HCT116 (cell line): ENCODE measurements at regions not wholly inside any gene's neighbourhood (a gene's known extent, or its start where the extent isn't known, plus 50 kb on each side); places are given as distances from the start of the nearest gene placed in this dataset.

Experiments
- ATAC-seq: fragments of 200-7000 bp; cut with Tn5 transposase; 2 replicates; pipeline ENCODE4 v1.9.1; 2020; ENCODE audit warnings: mild to moderate bottlenecking, moderate library complexity
- BruUV-seq: library from RNA; stranded (reverse); fragments of 400-500 nt; replicated peaks from 2 replicates; lab custom pipeline; 2021; lab: Mats Ljungman, UMichigan
- CTCF ChIA-PET: fragments of 300-600 bp; sonication (Branson Sonifier 250); formaldehyde crosslinking; loops from one replicate; lab custom pipeline; 2021; ENCODE audit warnings: antibody characterized with exemption; lab: Charles Lee
- POLR2A ChIA-PET: fragments of 300-600, 350-600 bp; sonication (Branson Sonifier 250); formaldehyde crosslinking; loops from one replicate; lab custom pipeline; 2021; ENCODE audit warnings: antibody characterized with exemption; lab: Charles Lee
- RAD21 ChIA-PET, 2 experiments: fragments of 300-600 bp; sonication (Branson Sonifier 250); formaldehyde crosslinking; loops; one replicate each; lab custom pipeline; 2023; ENCODE audit warnings: low total read pairs in 2 of 2; ENCODE audit not compliant: uncharacterized antibody in 2 of 2, unreplicated experiment in 2 of 2, low non-redundant PET in 1 of 2; lab: Charles Lee
- DNase-seq: peaks from one replicate; pipeline ENCODE4 v3.0.0-alpha.2; 2010; ENCODE audit warnings: low read depth, low spot score
- H2AFZ ChIP-seq: fragments of 200-600 bp; shearing (Covaris generic), sonication (generic); 2 replicates; pipeline ENCODE4 v1.6.1; 2017; ENCODE audit warnings: low read depth, mixed run types, mixed read lengths, antibody characterized with exemption, low read length; ENCODE audit not compliant: poor library complexity, severe bottlenecking
- H3K27ac ChIP-seq: 2 replicates; pipeline ENCODE4 v1.5.1; 2012; ENCODE audit warnings: low read depth, low read length
- H3K27me3 ChIP-seq: fragments of 200-600 bp; sonication (generic); 2 replicates; pipeline ENCODE4 v1.6.1; 2016; ENCODE audit warnings: mixed run types, low read length, mixed read lengths; ENCODE audit not compliant: insufficient read depth
- H3K36me3 ChIP-seq, 2 experiments: fragments of 200-500 bp in 1 of 2; fragments of 200-600 bp in 1 of 2; sonication (Bioruptor generic) in 1 of 2; sonication (generic) in 1 of 2; 2 replicates each; pipeline versions ENCODE4 v1.5.1 to v1.6.1; 2014 to 2016; ENCODE audit warnings: low read length in 2 of 2, inconsistent platforms in 1 of 2, mixed read lengths in 1 of 2, mixed run types in 1 of 2; ENCODE audit not compliant: insufficient read depth in 2 of 2, control insufficient read depth in 1 of 2
- H3K4me1 ChIP-seq, 2 experiments: fragments of 200-600 bp in 1 of 2; sonication (generic) in 1 of 2; 2 replicates each; pipeline versions ENCODE4 v1.5.1 to v1.6.1; 2012 to 2017; ENCODE audit warnings: low read length in 2 of 2, inconsistent platforms in 1 of 2, mild to moderate bottlenecking in 1 of 2, mixed read lengths in 1 of 2, mixed run types in 1 of 2, moderate library complexity in 1 of 2; ENCODE audit not compliant: insufficient read depth in 2 of 2, control insufficient read depth in 1 of 2
- H3K4me2 ChIP-seq: fragments of 200-600 bp; sonication (generic); 2 replicates; pipeline ENCODE4 v1.6.1; 2017; ENCODE audit warnings: mixed run types, low read length, mixed read lengths
- H3K4me3 ChIP-seq, 2 experiments: fragments of 200-600 bp in 1 of 2; sonication (generic) in 1 of 2; replicated peaks in 1 of 2; 2 replicates each; pipeline ENCODE4 v1.5.1; 2011 to 2016; ENCODE audit warnings: low read length in 2 of 2, control low read depth in 1 of 2, low read depth in 1 of 2, mild to moderate bottlenecking in 1 of 2, mixed read lengths in 1 of 2, mixed run types in 1 of 2
- H3K79me2 ChIP-seq: fragments of 200-600 bp; sonication (generic); 2 replicates; pipeline ENCODE4 v1.6.1; 2017; ENCODE audit warnings: mild to moderate bottlenecking, mixed run types, low read length, moderate library complexity, mixed read lengths; ENCODE audit not compliant: insufficient read depth
- H3K9ac ChIP-seq: fragments of 200-600 bp; sonication (generic); 2 replicates; pipeline ENCODE4 v1.6.1; 2016; ENCODE audit warnings: low read length, mixed read lengths
- H3K9me2 ChIP-seq: fragments of 200-600 bp; sonication (generic), shearing (Covaris generic); 2 replicates; pipeline ENCODE4 v1.6.1; 2017; ENCODE audit warnings: mixed run types, mild to moderate bottlenecking, moderate library complexity; ENCODE audit not compliant: insufficient read depth
- H3K9me3 ChIP-seq, 2 experiments: fragments of 200-500 bp in 1 of 2; fragments of 200-600 bp in 1 of 2; sonication (Bioruptor generic) in 1 of 2; sonication (generic) in 1 of 2; 2 replicates each; pipeline ENCODE4 v1.6.1; 2014 to 2017; ENCODE audit warnings: low read length in 2 of 2, mixed read lengths in 2 of 2, inconsistent platforms in 1 of 2, low read depth in 1 of 2, mild to moderate bottlenecking in 1 of 2, mixed run types in 1 of 2, moderate library complexity in 1 of 2; ENCODE audit not compliant: control insufficient read depth in 1 of 2, insufficient read depth in 1 of 2
- H4K20me1 ChIP-seq: fragments of 200-600 bp; sonication (generic), shearing (Covaris generic); 2 replicates; pipeline ENCODE4 v1.6.1; 2017; ENCODE audit warnings: mixed run types, mild to moderate bottlenecking, moderate library complexity; ENCODE audit not compliant: insufficient read depth
- ATF3 ChIP-seq: IDR thresholded peaks from 2 replicates; pipeline ENCODE4 v1.6.1; 2012
- CBX3 ChIP-seq: IDR thresholded peaks from 2 replicates; pipeline ENCODE4 v1.6.1; 2012; ENCODE audit warnings: low read depth
- CTCF ChIP-seq, 3 experiments: fragments of 200-600 bp in 1 of 3; sonication (generic) in 1 of 3; IDR thresholded peaks in 2 of 3; conservative IDR thresholded peaks in 1 of 3; 2 replicates each; pipeline ENCODE4 v1.5.1; 2012 to 2017; ENCODE audit warnings: low read depth in 2 of 3, low read length in 2 of 3, antibody characterized with exemption in 1 of 3, borderline replicate concordance in 1 of 3, control low read depth in 1 of 3, mild to moderate bottlenecking in 1 of 3, mixed read lengths in 1 of 3, mixed run types in 1 of 3, moderate library complexity in 1 of 3; ENCODE audit not compliant: insufficient read depth in 1 of 3
- EGR1 ChIP-seq: IDR thresholded peaks from 2 replicates; pipeline ENCODE4 v1.6.1; 2012; ENCODE audit warnings: low read depth
- ELF1 ChIP-seq: IDR thresholded peaks from 2 replicates; pipeline ENCODE4 v1.6.1; 2012; ENCODE audit warnings: low read depth, borderline replicate concordance
- EZH2phosphoT487 ChIP-seq: fragments of 200-600 bp; IDR thresholded peaks from 2 replicates; pipeline ENCODE4 v1.6.1; 2018; ENCODE audit warnings: antibody characterized with exemption, borderline replicate concordance
- FOSL1 ChIP-seq: IDR thresholded peaks from 2 replicates; pipeline ENCODE4 v1.6.1; 2012; ENCODE audit warnings: low read depth
- JUND ChIP-seq: IDR thresholded peaks from 2 replicates; pipeline ENCODE4 v1.6.1; 2012
- POLR2A ChIP-seq: IDR thresholded peaks from 2 replicates; pipeline ENCODE4 v1.7.0; 2011; ENCODE audit warnings: borderline replicate concordance; ENCODE audit not compliant: insufficient read depth, insufficient read length; ENCODE audit errors: extremely low read depth
- POLR2AphosphoS5 ChIP-seq: IDR thresholded peaks from 2 replicates; pipeline ENCODE4 v1.6.1; 2011; ENCODE audit warnings: mild to moderate bottlenecking, low read depth, low read length, moderate library complexity
- RAD21 ChIP-seq: IDR thresholded peaks from 2 replicates; pipeline ENCODE4 v1.6.1; 2012; ENCODE audit warnings: low read depth, mild to moderate bottlenecking
- SIN3A ChIP-seq: IDR thresholded peaks from 2 replicates; pipeline ENCODE4 v1.6.1; 2012; ENCODE audit warnings: low read depth
- SRF ChIP-seq: IDR thresholded peaks from 2 replicates; pipeline ENCODE4 v1.6.1; 2012; ENCODE audit warnings: low read depth
- TCF7L2 ChIP-seq: IDR thresholded peaks from 2 replicates; pipeline ENCODE4 v1.7.0; 2011; ENCODE audit warnings: borderline replicate concordance, inconsistent platforms; ENCODE audit not compliant: insufficient read depth, insufficient read length; ENCODE audit errors: extremely low read depth
- YY1 ChIP-seq: IDR thresholded peaks from 2 replicates; pipeline ENCODE4 v1.6.1; 2011; ENCODE audit warnings: low read length, low read depth, moderate library complexity, mild to moderate bottlenecking; ENCODE audit not compliant: insufficient replicate concordance; ENCODE audit errors: extremely low read depth
- ZFX ChIP-seq: fragments of 450-650 bp; IDR thresholded peaks from 2 replicates; pipeline ENCODE4 v1.6.1; 2017
- ZNF274 ChIP-seq: fragments of 200-500 bp; sonication (Bioruptor generic); IDR thresholded peaks from 2 replicates; pipeline ENCODE4 v1.6.1; 2014; ENCODE audit warnings: mild to moderate bottlenecking, low read depth, low read length, inconsistent platforms
- intact Hi-C: fragments of 100-400 bp; cut with micrococcal nuclease; formaldehyde crosslinking; loops from 2 replicates; pipeline ENCODE4 v1.10.0; 2022

- H3K27me3 ChIP-seq, result no peaks in the 10 kb centered on the region
- ChIA-PET RAD21 (no interaction called here), CTCF (no interaction called here), POLR2A (no interaction called here)
- H3K27ac ChIP-seq, result no peak overlapping the region
- DNase-seq, result no peak
- H3K9me3 ChIP-seq, result no peaks in the 10 kb centered on the region
- H3K4me1 ChIP-seq, result peaks cover 10 to 23% of the 10 kb centered on the region in 2 experiments; a peak in 3 of 4 replicates
- ATAC-seq, result no peak
- TF ChIP-seq CBX3 (no peak), SIN3A (no peak), EGR1 (no peak), ZNF274 (no peak), POLR2A (no peak), SRF (no peak), ELF1 (no peak)
- peak overlapping the region; percentile 96 for H2AFZ ChIP-seq
- intact Hi-C loops, result loop anchor here (10.0 kb wide), 3 partner anchors 76 to 1176 kb away; partner anchors contain the start of genes AK4, LEPR and LEPROT
- BruUV-seq, result no TSS peak
- peak overlapping the region; percentile 68 to 76 for H3K4me3 ChIP-seq
- no peaks in the 10 kb centered on the region for H3K9me2 ChIP-seq
- H3K36me3 ChIP-seq, result no peaks in the 10 kb centered on the region
- peak overlapping the region; percentile 79 for H3K9ac ChIP-seq
- H3K4me2 ChIP-seq, result peak overlapping the region; percentile 92
- no peaks in the 10 kb centered on the region for H4K20me1 ChIP-seq
- H3K79me2 ChIP-seq, result no peaks in the 10 kb centered on the region
Observed at GRCh38 chr1:65069011-65069565, 78.9 kb upstream of the AK4 start.

GRCh38 chr1:65072845-65073244 lies 75.2 kb upstream of the AK4 start:
- H3K9ac ChIP-seq, result no peak overlapping the region
- ATAC-seq (no peak), DNase-seq (no peak)
- no peaks in the 10 kb centered on the region for H3K9me2 ChIP-seq
- no peak overlapping the region for H3K27ac ChIP-seq
- intact Hi-C loops, result no loop called here
- H3K4me3 ChIP-seq, result no peak overlapping the region
- H2AFZ ChIP-seq, result no peak overlapping the region
- no peaks in the 10 kb centered on the region for H4K20me1 ChIP-seq
- H3K27me3 ChIP-seq, result no peaks in the 10 kb centered on the region
- peaks cover 3 to 11% of the 10 kb centered on the region in 2 experiments; a peak in 3 of 4 replicates for H3K4me1 ChIP-seq
- BruUV-seq, result no TSS peak
- H3K4me2 ChIP-seq, result no peak overlapping the region
- TF ChIP-seq CTCF (IDR thresholded peaks at IDR 0.05 in 2 of 3, conservative IDR thresholded peaks at IDR 0.05 in 1 of 3; ENCODE audit: borderline replicate concordance in 1 of 3, insufficient read depth in 1 of 3, low read depth in 2 of 3, low read length in 2 of 3), result no peak
- no peak for TF ChIP-seq ATF3
- TF ChIP-seq ZFX, result no peak
- TF ChIP-seq ZNF274, result no peak
- TF ChIP-seq CBX3, result no peak
- TF ChIP-seq RAD21, result no peak
- TF ChIP-seq YY1, result no peak
- no peak for TF ChIP-seq FOSL1
- TF ChIP-seq POLR2A, result no peak
- TF ChIP-seq SIN3A, result no peak
- TF ChIP-seq POLR2AphosphoS5, result no peak
- no peak for TF ChIP-seq TCF7L2
- no peak for TF ChIP-seq SRF
- TF ChIP-seq JUND, result no peak
- TF ChIP-seq EZH2phosphoT487, result no peak
- TF ChIP-seq ELF1, result no peak
- CTCF ChIA-PET, result interaction anchor here (0.8 kb wide), 1 partner anchor 8 kb away, joined by 3 read pairs; no protein-coding TSS in a partner anchor
- H3K36me3 ChIP-seq, result no peaks in the 10 kb centered on the region
- H3K79me2 ChIP-seq, result no peaks in the 10 kb centered on the region
- POLR2A ChIA-PET, result no interaction called here
- H3K9me3 ChIP-seq, result no peaks in the 10 kb centered on the region
- RAD21 ChIA-PET, result no interaction called here
